ENCODE measurements at regions not wholly inside any gene's neighbourhood (a gene's known extent, or its start where the extent isn't known, plus 50 kb on each side); places are given as distances from the start of the nearest gene placed in this dataset.
"Not testable (repeated sequence)": the region's sequence is repeated elsewhere in the genome, so short reads cannot be mapped to it uniquely, and the experiment has no call there.

DNA sequence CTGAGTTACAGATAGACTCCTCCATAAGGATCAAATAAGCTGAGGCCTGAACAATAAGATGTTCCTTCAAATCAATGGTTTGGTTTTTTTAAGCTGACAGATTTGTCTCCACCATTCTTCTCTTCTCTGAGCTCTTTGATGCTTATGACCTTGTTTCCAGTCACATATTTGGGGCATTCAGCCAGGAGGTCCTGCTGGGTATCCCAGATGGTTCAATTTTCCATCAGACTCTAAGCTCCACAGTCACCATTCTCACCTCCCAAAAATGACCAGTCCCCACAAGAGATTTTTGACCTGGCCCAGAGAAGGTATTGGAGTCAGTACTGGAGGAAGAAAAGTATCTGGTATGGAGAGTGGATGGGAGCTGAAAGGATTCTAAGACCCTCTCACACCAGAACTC, 74.6 kb upstream of the FRMPD3 start:
- peaks cover 0 to 2% (median 0%) of the 10 kb centered on the region in 11 donors for H3K9me3 Mint-ChIP-seq

GRCh38 chrX:107376186-107376585, 73.3 kb upstream of the FRMPD3 start:
- peaks cover 0 to 19% (median 12%) of the 10 kb centered on the region in 5 donors for H3K27me3 Mint-ChIP-seq
- CTCF ChIA-PET; DNase-seq; H3K9me3 ChIP-seq (ENCODE audit: control insufficient read depth in 2 of 3, low read length in 3 of 3); H3K4me3 Mint-ChIP-seq; H3K36me3 ChIP-seq (ENCODE audit: control insufficient read depth in 2 of 3, insufficient read depth in 3 of 3, low read length in 3 of 3); H3K27ac ChIP-seq (ENCODE audit: low read depth, low read length); POLR2A ChIA-PET; intact Hi-C loops (cut with micrococcal nuclease); H3K27me3 ChIP-seq (ENCODE audit: control insufficient read depth in 2 of 2, insufficient read depth in 2 of 2, low read length in 2 of 2); H3K9me3 Mint-ChIP-seq; ATAC-seq; H3K27ac Mint-ChIP-seq; H3K36me3 Mint-ChIP-seq; H3K4me1 Mint-ChIP-seq; H3K4me3 ChIP-seq (ENCODE audit: low read length); H3K4me1 ChIP-seq (ENCODE audit: control insufficient read depth in 2 of 2, insufficient read depth in 2 of 2, low read length in 2 of 2): not testable (repeated sequence)

More for the DNA sequence above, 74.6 kb upstream of the FRMPD3 start:
- no peaks in the 10 kb centered on the region for H3K4me1 ChIP-seq (ENCODE audit: control insufficient read depth in 2 of 2, insufficient read depth in 2 of 2, low read length in 2 of 2)
- ATAC-seq (no peak), DNase-seq (no peak)
- no peaks in the 10 kb centered on the region for H3K36me3 Mint-ChIP-seq
- no peak overlapping the region for H3K27ac Mint-ChIP-seq
- intact Hi-C loops (cut with micrococcal nuclease) = no loop called here
- ChIA-PET POLR2A (no interaction called here), CTCF (no interaction called here)
- H3K4me3 Mint-ChIP-seq = no peak overlapping the region
- H3K4me1 Mint-ChIP-seq = no peaks in the 10 kb centered on the region
- H3K36me3 ChIP-seq (ENCODE audit: control insufficient read depth in 2 of 3, insufficient read depth in 3 of 3, low read length in 3 of 3) = no peaks in the 10 kb centered on the region
- no peak overlapping the region for H3K27ac ChIP-seq (ENCODE audit: low read depth, low read length)
- H3K9me3 ChIP-seq (ENCODE audit: control insufficient read depth in 2 of 3, low read length in 3 of 3) = no peaks in the 10 kb centered on the region
- H3K27me3 Mint-ChIP-seq = peaks cover 0 to 13% (median 10%) of the 10 kb centered on the region in 5 donors
- no peaks in the 10 kb centered on the region for H3K27me3 ChIP-seq (ENCODE audit: control insufficient read depth in 2 of 2, insufficient read depth in 2 of 2, low read length in 2 of 2)
- no peak overlapping the region for H3K4me3 ChIP-seq (ENCODE audit: low read length)

- Mint-ChIP-seq H3K27me3 (peaks cover 6 to 39% (median 29%) of the 10 kb centered on the region in 5 donors), H3K9me3 (peaks cover 0 to 2% (median 0%) of the 10 kb centered on the region in 11 donors), H3K27ac (no peak overlapping the region), H3K4me3 (no peak overlapping the region), H3K4me1 (peaks cover 0 to 9% (median 6%) of the 10 kb centered on the region in 7 donors), H3K36me3 (no peaks in the 10 kb centered on the region)
- intact Hi-C loops (cut with micrococcal nuclease) = no loop called here
- H3K27me3 ChIP-seq (ENCODE audit: control insufficient read depth in 2 of 2, insufficient read depth in 2 of 2, low read length in 2 of 2) = no peaks in the 10 kb centered on the region
- CTCF ChIA-PET = no interaction called here
- H3K4me1 ChIP-seq (ENCODE audit: control insufficient read depth in 2 of 2, insufficient read depth in 2 of 2, low read length in 2 of 2) = peaks cover 0 to 5% of the 10 kb centered on the region in 2 donors
- POLR2A ChIA-PET = no interaction called here
- ATAC-seq (no peak), DNase-seq (no peak)
- H3K36me3 ChIP-seq (ENCODE audit: control insufficient read depth in 2 of 3, insufficient read depth in 3 of 3, low read length in 3 of 3) = no peaks in the 10 kb centered on the region
- H3K27ac ChIP-seq (ENCODE audit: low read depth, low read length) = no peak overlapping the region
- no peak overlapping the region for H3K4me3 ChIP-seq (ENCODE audit: low read length)
- H3K9me3 ChIP-seq (ENCODE audit: control insufficient read depth in 2 of 3, low read length in 3 of 3) = no peaks in the 10 kb centered on the region
These were observed 64.9 kb upstream of the FRMPD3 start for GRCh38 chrX:107384397-107385105.

GRCh38 chrX:107389726-107390125, 59.7 kb upstream of the FRMPD3 start:
- DNase-seq = no peak
- H3K4me1 Mint-ChIP-seq = no peaks in the 10 kb centered on the region
- H3K4me3 ChIP-seq (ENCODE audit: low read length) = no peak overlapping the region
- no peak overlapping the region for H3K27ac Mint-ChIP-seq
- no peaks in the 10 kb centered on the region for H3K27me3 ChIP-seq (ENCODE audit: control insufficient read depth in 2 of 2, insufficient read depth in 2 of 2, low read length in 2 of 2)
- CTCF ChIA-PET = no interaction called here
- POLR2A ChIA-PET = no interaction called here
- peaks cover 0 to 9% (median 3%) of the 10 kb centered on the region in 11 donors for H3K9me3 Mint-ChIP-seq
- no peak overlapping the region for H3K27ac ChIP-seq (ENCODE audit: low read depth, low read length)
- H3K36me3 ChIP-seq (ENCODE audit: control insufficient read depth in 2 of 3, insufficient read depth in 3 of 3, low read length in 3 of 3) = no peaks in the 10 kb centered on the region
- H3K27me3 Mint-ChIP-seq = peaks cover 2 to 29% (median 20%) of the 10 kb centered on the region in 5 donors
- intact Hi-C loops (cut with micrococcal nuclease) = no loop called here
- no peak overlapping the region for H3K4me3 Mint-ChIP-seq
- H3K4me1 ChIP-seq (ENCODE audit: control insufficient read depth in 2 of 2, insufficient read depth in 2 of 2, low read length in 2 of 2) = no peaks in the 10 kb centered on the region
- no peaks in the 10 kb centered on the region for H3K36me3 Mint-ChIP-seq
- H3K9me3 ChIP-seq (ENCODE audit: control insufficient read depth in 2 of 3, low read length in 3 of 3) = no peaks in the 10 kb centered on the region
- ATAC-seq = no peak

DNA sequence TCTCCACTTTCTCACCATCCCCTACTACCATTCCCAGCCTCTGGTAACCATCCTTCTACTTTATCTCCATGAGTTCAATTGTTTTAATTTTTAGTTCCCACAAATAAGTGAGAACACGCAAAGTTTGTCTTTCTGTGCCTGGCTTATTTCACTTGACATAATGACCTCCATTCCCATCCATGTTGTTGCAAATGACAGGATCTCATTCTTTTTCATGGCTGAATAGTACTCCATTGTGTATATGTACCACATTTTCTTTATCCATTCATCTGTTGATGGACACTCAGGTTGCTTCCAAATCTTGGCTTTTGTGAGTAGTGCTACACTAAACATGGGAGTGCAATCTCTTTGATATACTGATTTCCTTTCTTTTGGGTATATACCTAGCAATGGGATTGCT, 55.8 kb upstream of the FRMPD3 start:
- H3K36me3 Mint-ChIP-seq; H3K9me3 Mint-ChIP-seq; POLR2A ChIA-PET; H3K4me1 Mint-ChIP-seq; ATAC-seq; CTCF ChIA-PET; H3K36me3 ChIP-seq (ENCODE audit: control insufficient read depth in 2 of 3, insufficient read depth in 3 of 3, low read length in 3 of 3); DNase-seq; H3K4me3 Mint-ChIP-seq; H3K27ac Mint-ChIP-seq; H3K27me3 ChIP-seq (ENCODE audit: control insufficient read depth in 2 of 2, insufficient read depth in 2 of 2, low read length in 2 of 2); H3K4me3 ChIP-seq (ENCODE audit: low read length); H3K9me3 ChIP-seq (ENCODE audit: control insufficient read depth in 2 of 3, low read length in 3 of 3); intact Hi-C loops (cut with micrococcal nuclease); H3K4me1 ChIP-seq (ENCODE audit: control insufficient read depth in 2 of 2, insufficient read depth in 2 of 2, low read length in 2 of 2); H3K27ac ChIP-seq (ENCODE audit: low read depth, low read length): not testable (repeated sequence)
- H3K27me3 Mint-ChIP-seq = peaks cover 0 to 24% (median 10%) of the 10 kb centered on the region in 5 donors

- Mint-ChIP-seq H3K4me3 (no peak overlapping the region), H3K9me3 (peaks cover 0 to 8% (median 3%) of the 10 kb centered on the region in 11 donors), H3K36me3 (no peaks in the 10 kb centered on the region), H3K27me3 (peaks cover 0 to 19% (median 14%) of the 10 kb centered on the region in 5 donors), H3K27ac (no peak overlapping the region), H3K4me1 (no peaks in the 10 kb centered on the region)
- ChIA-PET CTCF (no interaction called here), POLR2A (no interaction called here)
- no peaks in the 10 kb centered on the region for H3K9me3 ChIP-seq (ENCODE audit: control insufficient read depth in 2 of 3, low read length in 3 of 3)
- no peaks in the 10 kb centered on the region for H3K27me3 ChIP-seq (ENCODE audit: control insufficient read depth in 2 of 2, insufficient read depth in 2 of 2, low read length in 2 of 2)
- DNase-seq (no peak), ATAC-seq (no peak)
- H3K36me3 ChIP-seq (ENCODE audit: control insufficient read depth in 2 of 3, insufficient read depth in 3 of 3, low read length in 3 of 3) = no peaks in the 10 kb centered on the region
- intact Hi-C loops (cut with micrococcal nuclease) = no loop called here
- no peaks in the 10 kb centered on the region for H3K4me1 ChIP-seq (ENCODE audit: control insufficient read depth in 2 of 2, insufficient read depth in 2 of 2, low read length in 2 of 2)
- H3K4me3 ChIP-seq (ENCODE audit: low read length) = no peak overlapping the region
- H3K27ac ChIP-seq (ENCODE audit: low read depth, low read length) = no peak overlapping the region
These were observed 53.2 kb upstream of the FRMPD3 start for GRCh38 chrX:107396235-107396634.

GRCh38 chrX:107396783-107397182, 52.7 kb upstream of the FRMPD3 start:
- ATAC-seq = no peak
- ChIA-PET CTCF (no interaction called here), POLR2A (no interaction called here)
- no peak overlapping the region for H3K27ac Mint-ChIP-seq
- H3K27me3 Mint-ChIP-seq = peaks cover 0 to 19% (median 10%) of the 10 kb centered on the region in 5 donors
- no peaks in the 10 kb centered on the region for H3K4me1 Mint-ChIP-seq
- peaks cover 0 to 7% (median 3%) of the 10 kb centered on the region in 11 donors for H3K9me3 Mint-ChIP-seq
- no peak overlapping the region for H3K27ac ChIP-seq (ENCODE audit: low read depth, low read length)
- no peak overlapping the region for H3K4me3 Mint-ChIP-seq
- DNase-seq = no peak
- H3K9me3 ChIP-seq (ENCODE audit: control insufficient read depth in 2 of 3, low read length in 3 of 3) = no peaks in the 10 kb centered on the region
- intact Hi-C loops (cut with micrococcal nuclease) = no loop called here
- no peaks in the 10 kb centered on the region for H3K36me3 ChIP-seq (ENCODE audit: control insufficient read depth in 2 of 3, insufficient read depth in 3 of 3, low read length in 3 of 3)
- H3K4me3 ChIP-seq (ENCODE audit: low read length) = no peak overlapping the region
- no peaks in the 10 kb centered on the region for H3K4me1 ChIP-seq (ENCODE audit: control insufficient read depth in 2 of 2, insufficient read depth in 2 of 2, low read length in 2 of 2)
- H3K27me3 ChIP-seq (ENCODE audit: control insufficient read depth in 2 of 2, insufficient read depth in 2 of 2, low read length in 2 of 2) = no peaks in the 10 kb centered on the region
- H3K36me3 Mint-ChIP-seq = no peaks in the 10 kb centered on the region
